Putamen (tissue), 1 donor: ENCODE measurements at regions not wholly inside any gene's neighbourhood (a gene's known extent, or its start where the extent isn't known, plus 50 kb on each side); places are given as distances from the start of the nearest gene placed in this dataset.
A peak's percentile ranks its signal among the peaks of the same experiment; 100 is the strongest.

Source experiments
- DNase-seq: peaks from one replicate; pipeline ENCODE4 v3.0.0-alpha.2; 2016; ENCODE audit warnings: low spot score

GRCh38 chr3:82940124-82940523 lies 1178.7 kb upstream of the GBE1 start:
- DNase-seq: no peak

GRCh38 chr3:82939491-82940097 lies 1178.1 kb upstream of the GBE1 start:
- DNase-seq: no peak

- DNase-seq: no peak
Measured at GRCh38 chr3:82938821-82939328, 1177.4 kb upstream of the GBE1 start.

- no peak for DNase-seq
Measured at GRCh38 chr3:82927309-82928253, 1166.1 kb upstream of the GBE1 start.

GRCh38 chr3:82891028-82891427 lies 1129.6 kb upstream of the GBE1 start:
- DNase-seq: no peak

DNA sequence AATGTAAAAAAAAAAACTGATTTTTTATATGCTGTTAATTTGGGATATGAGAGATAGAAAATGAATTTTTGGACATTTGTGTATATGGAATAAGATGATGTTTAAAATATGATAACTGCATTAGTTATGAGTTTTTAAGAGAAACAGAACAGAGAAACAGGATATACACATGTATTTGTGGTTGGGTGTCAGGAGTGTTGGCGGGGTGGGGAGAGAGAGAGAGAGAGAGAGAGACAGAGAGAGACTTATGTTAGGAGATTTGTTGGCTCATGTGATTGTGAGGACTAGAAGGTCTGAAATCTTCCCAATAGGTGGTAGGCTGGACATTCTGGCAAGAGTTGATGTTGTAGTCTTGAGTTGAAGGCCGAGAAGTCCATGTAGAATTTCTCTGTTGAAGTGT lies 1121.6 kb upstream of the GBE1 start:
- no peak for DNase-seq

GRCh38 chr3:82875401-82875800 lies 1114.0 kb upstream of the GBE1 start:
- DNase-seq: no peak

DNA sequence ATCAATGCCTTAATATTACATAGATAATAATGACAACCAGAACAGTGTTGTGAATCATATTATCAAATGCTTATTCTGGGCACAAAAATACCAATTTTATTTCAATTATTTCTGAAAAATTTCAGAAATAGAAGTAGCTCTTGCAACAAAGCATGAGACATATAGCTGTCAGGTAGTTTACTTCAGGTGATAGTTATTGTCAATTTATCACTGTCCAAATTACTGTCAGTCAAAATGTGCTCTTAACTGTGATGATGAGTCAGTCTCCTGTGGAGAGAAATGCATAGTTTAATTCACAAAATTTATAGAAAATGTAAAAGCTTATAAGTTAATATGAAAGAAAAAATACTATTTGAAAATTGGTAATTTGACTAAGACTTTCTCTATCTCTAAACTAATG lies 1078.4 kb upstream of the GBE1 start:
- no peak for DNase-seq

DNA sequence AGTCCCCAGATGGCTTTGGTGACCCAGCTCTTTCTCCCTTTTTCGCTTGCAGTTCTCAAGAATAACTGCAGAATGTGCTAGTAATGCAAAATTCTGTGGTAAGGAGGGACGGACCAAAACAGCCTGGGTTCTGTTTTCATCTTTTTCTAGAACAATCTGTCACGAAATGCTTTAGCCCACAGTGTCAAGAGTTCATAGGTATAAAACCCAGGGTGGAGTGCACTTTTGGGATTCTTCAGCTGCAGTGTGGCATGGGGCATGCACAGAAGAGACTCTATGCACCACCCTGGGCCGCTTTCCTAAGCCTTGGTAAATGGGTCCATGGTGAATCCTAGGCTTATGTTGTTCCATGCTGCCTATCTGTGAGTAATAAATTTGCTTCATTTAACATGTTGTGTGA lies 1072.7 kb upstream of the GBE1 start:
- DNase-seq: no peak

DNA sequence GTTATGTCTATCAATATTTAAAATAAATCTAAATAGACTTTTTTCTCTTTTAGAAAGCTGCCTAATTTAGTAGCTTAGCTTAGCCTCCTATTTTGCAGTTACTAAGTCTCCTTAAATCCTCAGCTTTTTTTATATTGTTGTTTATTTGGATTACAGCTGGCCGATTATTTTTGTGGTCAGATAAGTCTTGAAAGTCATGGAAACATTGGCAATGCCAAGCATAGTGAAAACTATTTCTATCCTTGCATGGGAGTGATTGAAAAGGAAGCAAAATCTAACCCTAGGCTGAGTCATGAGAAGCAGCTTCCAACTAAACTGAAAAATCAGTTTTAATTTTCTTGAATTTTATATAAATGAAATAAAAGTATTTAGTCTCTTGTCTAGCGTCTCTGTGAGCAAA lies 1063.0 kb upstream of the GBE1 start:
- no peak for DNase-seq

- DNase-seq: no peak
Measured at GRCh38 chr3:82816086-82816485, 1054.6 kb upstream of the GBE1 start.

DNA sequence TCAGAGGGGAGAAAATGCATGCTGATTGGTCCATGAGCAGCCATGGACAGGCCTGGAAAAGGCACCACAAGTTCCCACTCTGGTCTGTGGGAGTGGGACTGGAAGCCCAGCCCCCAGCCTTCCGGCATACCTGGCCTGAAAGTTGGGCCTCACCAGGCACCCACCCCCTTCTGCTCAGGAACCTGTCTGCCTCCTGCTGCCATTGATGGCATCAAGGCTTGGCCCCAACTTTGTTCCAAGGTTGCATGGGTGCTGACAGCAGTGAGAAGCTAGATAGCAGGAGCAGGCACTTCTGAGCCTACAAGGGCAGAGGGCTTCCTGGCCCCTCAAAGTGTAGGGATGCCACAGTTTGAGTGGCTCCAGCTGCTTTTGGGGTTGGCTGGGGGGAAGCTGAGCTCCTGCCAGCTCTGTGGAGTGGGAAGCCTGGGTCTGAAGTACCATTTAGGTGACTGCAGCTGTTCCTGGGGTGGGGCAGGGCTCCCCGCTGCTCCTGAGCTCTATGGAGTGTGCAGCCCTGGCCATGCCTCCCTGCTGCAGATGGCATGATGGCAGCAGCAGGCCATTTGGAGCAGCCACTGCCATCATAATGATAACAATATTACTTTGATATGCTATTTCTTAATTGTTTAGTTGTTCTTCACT lies 1054.1 kb upstream of the GBE1 start:
- no peak for DNase-seq

DNA sequence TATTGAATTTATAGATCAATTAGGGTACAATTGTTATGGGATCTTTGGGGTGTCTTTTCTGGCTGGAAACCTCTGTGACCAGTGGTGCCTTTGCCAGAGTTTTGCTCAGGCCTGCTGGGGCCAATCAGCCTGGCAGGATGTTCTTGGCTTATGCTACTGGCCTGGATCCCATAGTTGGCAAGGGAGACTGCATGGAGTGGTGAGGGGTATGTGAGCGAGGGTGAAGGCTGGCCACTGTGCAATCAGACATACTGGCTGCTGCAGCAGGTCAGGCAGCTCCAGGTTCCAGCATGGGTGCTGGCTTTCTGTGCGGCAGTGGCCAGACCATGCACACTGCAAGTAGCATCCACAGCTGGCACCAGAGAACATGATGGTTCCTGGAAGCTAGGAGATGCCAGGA lies 1053.2 kb upstream of the GBE1 start:
- no peak for DNase-seq

- DNase-seq: no peak
Measured at GRCh38 chr3:82807781-82808180, 1046.3 kb upstream of the GBE1 start.

- no peak for DNase-seq
Measured at GRCh38 chr3:82802501-82802900, 1041.1 kb upstream of the GBE1 start.

GRCh38 chr3:82800248-82800647 lies 1038.8 kb upstream of the GBE1 start:
- no peak for DNase-seq

DNA sequence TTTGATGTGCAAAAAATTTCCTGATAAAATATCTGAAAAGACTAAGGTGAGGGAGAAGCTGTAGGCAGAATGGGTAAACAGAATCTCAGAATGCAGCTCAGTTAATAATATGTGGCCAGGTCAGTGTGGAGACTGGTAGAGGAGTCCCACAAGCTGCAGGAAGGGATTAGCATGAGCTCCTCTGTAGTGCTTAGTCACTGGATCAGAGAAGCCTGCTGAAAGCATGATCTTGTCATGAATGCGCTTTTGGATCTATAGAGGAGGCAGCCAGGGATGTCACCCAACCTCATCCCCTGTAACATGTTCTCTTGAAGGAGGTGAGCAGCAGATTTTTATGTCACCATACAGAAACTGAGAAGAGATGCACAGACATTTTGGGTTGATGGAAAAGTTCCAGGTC lies 1035.3 kb upstream of the GBE1 start:
- no peak for DNase-seq

DNA sequence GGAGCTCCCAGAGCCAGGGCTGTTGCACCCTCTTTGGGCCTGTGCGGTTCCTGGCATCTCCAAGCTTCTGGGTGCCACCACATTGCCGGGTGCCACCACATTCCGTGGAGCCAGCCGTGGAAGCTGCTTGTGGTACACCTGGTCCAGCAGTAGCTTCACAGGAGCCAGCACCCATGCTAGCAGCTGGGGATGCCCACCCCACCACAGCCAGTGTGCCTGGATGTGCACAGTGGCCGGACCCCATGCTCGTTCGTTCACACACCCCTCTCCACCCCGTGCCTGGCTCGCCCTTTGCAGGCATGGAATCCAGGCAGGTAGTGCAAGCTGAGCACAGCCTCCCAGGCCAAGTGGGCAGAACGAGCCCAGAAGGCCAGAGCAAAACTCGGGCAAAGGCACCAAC lies 1029.8 kb upstream of the GBE1 start:
- no peak for DNase-seq

DNA sequence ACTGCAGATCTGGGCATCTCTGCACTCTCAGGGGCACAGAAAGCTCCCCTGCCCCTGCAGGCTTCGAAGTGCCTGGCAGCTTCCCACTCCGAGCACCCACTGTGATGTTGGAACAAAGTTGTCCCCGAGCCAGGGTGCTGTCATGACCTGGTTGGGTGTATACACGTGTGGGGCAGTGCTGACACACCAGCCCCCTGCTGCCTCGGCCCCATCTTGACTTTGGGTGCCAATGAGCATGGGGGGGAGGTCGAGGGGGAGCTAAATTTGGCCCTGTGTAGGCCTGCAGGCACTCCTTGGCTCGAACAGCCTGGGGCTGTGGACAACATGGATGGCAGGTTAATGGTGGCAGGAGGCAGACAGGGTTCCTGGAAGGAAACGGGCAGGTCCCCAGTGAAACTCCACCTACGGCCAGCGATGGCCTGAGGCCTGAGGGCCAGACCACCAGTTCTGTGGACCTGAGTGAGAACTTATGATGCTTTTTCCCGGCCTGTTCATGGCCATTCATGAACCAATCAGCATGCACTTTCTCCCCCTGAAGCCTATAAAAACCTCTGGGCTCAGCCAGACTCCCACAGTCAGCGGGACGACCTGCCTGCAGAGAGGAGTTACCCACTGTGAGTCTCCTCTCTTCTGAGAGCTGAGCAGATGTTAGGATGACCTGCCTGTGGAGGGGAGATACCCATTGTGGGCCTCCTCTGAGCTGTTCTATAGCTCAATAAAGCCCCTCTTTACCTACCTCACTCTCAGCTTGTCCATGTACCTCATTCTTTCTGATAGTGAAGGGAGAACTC lies 1029.1 kb upstream of the GBE1 start:
- DNase-seq: no peak

GRCh38 chr3:82783194-82783593 lies 1021.7 kb upstream of the GBE1 start:
- peak; percentile 26 for DNase-seq

GRCh38 chr3:82773207-82773606 lies 1011.8 kb upstream of the GBE1 start:
- DNase-seq: no peak

- no peak for DNase-seq
Measured at GRCh38 chr3:82764521-82764920, 1003.1 kb upstream of the GBE1 start.
